ENCODE measurements at regions not wholly inside any gene's neighbourhood (a gene's known extent, or its start where the extent isn't known, plus 50 kb on each side); places are given as distances from the start of the nearest gene placed in this dataset.

- Histone ChIP-seq H3K27ac (no peak overlapping the region), H3K9me3 (no peaks in the 10 kb centered on the region), H3K36me3 (no peaks in the 10 kb centered on the region), H3K4me1 (no peaks in the 10 kb centered on the region), H3K27me3 (no peaks in the 10 kb centered on the region), H3K4me3 (no peak overlapping the region)
- TF ChIP-seq POLR2A (IDR thresholded peaks at IDR 0.05), result no peak
- TF ChIP-seq CTCF (IDR thresholded peaks at IDR 0.05), result no peak
- no peak for DNase-seq
- intact Hi-C loops (cut with DNase I; ENCODE audit: low total_unique reads), result no loop called here
Measured at GRCh38 chr2:108154366-108155061, 85.3 kb upstream of the SULT1C3 start.

GRCh38 chr2:108161298-108161697 lies 78.5 kb upstream of the SULT1C3 start:
- H3K9me3 ChIP-seq, result no peaks in the 10 kb centered on the region
- H3K27ac ChIP-seq, result no peak overlapping the region
- no peak overlapping the region for H3K4me3 ChIP-seq
- H3K36me3 ChIP-seq, result no peaks in the 10 kb centered on the region
- intact Hi-C loops (cut with DNase I; ENCODE audit: low total_unique reads), result no loop called here
- H3K4me1 ChIP-seq, result no peaks in the 10 kb centered on the region
- TF ChIP-seq CTCF (IDR thresholded peaks at IDR 0.05) (no peak), POLR2A (IDR thresholded peaks at IDR 0.05) (no peak)
- no peak for DNase-seq
- no peaks in the 10 kb centered on the region for H3K27me3 ChIP-seq

- no peaks in the 10 kb centered on the region for H3K27me3 ChIP-seq
- no peak for DNase-seq
- H3K4me3 ChIP-seq, result no peak overlapping the region
- no peaks in the 10 kb centered on the region for H3K36me3 ChIP-seq
- TF ChIP-seq POLR2A (IDR thresholded peaks at IDR 0.05) (no peak), CTCF (IDR thresholded peaks at IDR 0.05) (no peak)
- H3K9me3 ChIP-seq, result no peaks in the 10 kb centered on the region
- intact Hi-C loops (cut with DNase I; ENCODE audit: low total_unique reads), result no loop called here
- no peaks in the 10 kb centered on the region for H3K4me1 ChIP-seq
- no peak overlapping the region for H3K27ac ChIP-seq
Measured at GRCh38 chr2:108164318-108164717, 75.5 kb upstream of the SULT1C3 start.

GRCh38 chr2:108165729-108166128 lies 74.0 kb upstream of the SULT1C3 start:
- intact Hi-C loops (cut with DNase I; ENCODE audit: low total_unique reads), result no loop called here
- Histone ChIP-seq H3K4me3 (no peak overlapping the region), H3K4me1 (no peaks in the 10 kb centered on the region), H3K36me3 (no peaks in the 10 kb centered on the region), H3K27me3 (no peaks in the 10 kb centered on the region), H3K27ac (no peak overlapping the region), H3K9me3 (no peaks in the 10 kb centered on the region)
- no peak for DNase-seq
- TF ChIP-seq CTCF (IDR thresholded peaks at IDR 0.05) (no peak), POLR2A (IDR thresholded peaks at IDR 0.05) (no peak)

- TF ChIP-seq CTCF (IDR thresholded peaks at IDR 0.05) (no peak), POLR2A (IDR thresholded peaks at IDR 0.05) (no peak)
- intact Hi-C loops (cut with DNase I; ENCODE audit: low total_unique reads), result no loop called here
Measured at GRCh38 chr2:108167699-108168098, 72.1 kb upstream of the SULT1C3 start.

More at GRCh38 chr2:108167699-108168098, 72.1 kb upstream of the SULT1C3 start:
- no peaks in the 10 kb centered on the region for H3K27me3 ChIP-seq
- DNase-seq, result no peak
- no peaks in the 10 kb centered on the region for H3K36me3 ChIP-seq
- no peak overlapping the region for H3K27ac ChIP-seq
- H3K9me3 ChIP-seq, result no peaks in the 10 kb centered on the region
- no peaks in the 10 kb centered on the region for H3K4me1 ChIP-seq
- H3K4me3 ChIP-seq, result no peak overlapping the region

Data from uterus (tissue), 3 donors.